Neural crest cell (in vitro differentiated cells): ENCODE measurements at regions not wholly inside any gene's neighbourhood (a gene's known extent, or its start where the extent isn't known, plus 50 kb on each side); places are given as distances from the start of the nearest gene placed in this dataset.
A peak's percentile ranks its signal among the peaks of the same experiment; 100 is the strongest.

Experiments used
- DNase-seq: peaks from one replicate; pipeline ENCODE4 v3.0.0; 2021; ENCODE audit warnings: low read depth, mixed read lengths, low spot score
- H3K27ac Mint-ChIP-seq: one replicate; pipeline ENCODE4 v1.8.0; 2021; ENCODE audit warnings: mild to moderate bottlenecking, mixed read lengths; ENCODE audit not compliant: unreplicated experiment
- H3K27me3 Mint-ChIP-seq: 2 replicates; pipeline ENCODE4 v1.8.0; 2021; ENCODE audit warnings: low read depth, mild to moderate bottlenecking, mixed read lengths
- H3K36me3 Mint-ChIP-seq: 2 replicates; pipeline ENCODE4 v1.8.0; 2021; ENCODE audit warnings: low read depth, mild to moderate bottlenecking, mixed read lengths
- H3K4me1 Mint-ChIP-seq: 2 replicates; pipeline ENCODE4 v1.8.0; 2021; ENCODE audit warnings: mixed read lengths
- H3K4me3 Mint-ChIP-seq: one replicate; pipeline ENCODE4 v1.8.0; 2021; ENCODE audit warnings: mild to moderate bottlenecking, mixed read lengths
- H3K9me3 Mint-ChIP-seq: 2 replicates; pipeline ENCODE4 v1.8.0; 2021; ENCODE audit warnings: mixed read lengths
- CTCF ChIP-seq: fragments of 200-600 bp; sonication (generic); conservative IDR thresholded peaks from 2 replicates; pipeline ENCODE4 v1.5.0; 2021; ENCODE audit warnings: antibody characterized with exemption, mild to moderate bottlenecking

- DNase-seq: no peak
- H3K27me3 Mint-ChIP-seq: peaks cover 2% of the 10 kb centered on the region
These were observed 1325.8 kb upstream of the PRMT6 start for GRCh38 chr1:105730701-105731100.

GRCh38 chr1:105736349-105736748, 1320.1 kb upstream of the PRMT6 start:
- no peak for TF ChIP-seq CTCF
- Mint-ChIP-seq H3K36me3 (no peaks in the 10 kb centered on the region), H3K9me3 (peaks cover 3% of the 10 kb centered on the region), H3K4me1 (no peaks in the 10 kb centered on the region), H3K27me3 (no peaks in the 10 kb centered on the region), H3K4me3 (no peak overlapping the region), H3K27ac (no peak overlapping the region)
- DNase-seq: no peak

More at GRCh38 chr1:105730701-105731100, 1325.8 kb upstream of the PRMT6 start:
- Mint-ChIP-seq H3K36me3 (no peaks in the 10 kb centered on the region), H3K27ac (no peak overlapping the region), H3K4me1 (no peaks in the 10 kb centered on the region), H3K9me3 (no peaks in the 10 kb centered on the region), H3K4me3 (no peak overlapping the region)
- no peak for TF ChIP-seq CTCF

- no peak overlapping the region for H3K27ac Mint-ChIP-seq
- no peaks in the 10 kb centered on the region for H3K36me3 Mint-ChIP-seq
- H3K4me3 Mint-ChIP-seq: no peak overlapping the region
- H3K27me3 Mint-ChIP-seq: no peaks in the 10 kb centered on the region
- no peak for TF ChIP-seq CTCF
- H3K4me1 Mint-ChIP-seq: no peaks in the 10 kb centered on the region
- H3K9me3 Mint-ChIP-seq: no peaks in the 10 kb centered on the region
- no peak for DNase-seq
These were observed 1276.7 kb upstream of the PRMT6 start for GRCh38 chr1:105779727-105780126.

GRCh38 chr1:105785021-105785420, 1271.5 kb upstream of the PRMT6 start:
- no peaks in the 10 kb centered on the region for H3K9me3 Mint-ChIP-seq
- H3K4me1 Mint-ChIP-seq: no peaks in the 10 kb centered on the region
- no peaks in the 10 kb centered on the region for H3K36me3 Mint-ChIP-seq
- H3K27me3 Mint-ChIP-seq: no peaks in the 10 kb centered on the region
- no peak overlapping the region for H3K27ac Mint-ChIP-seq
- no peak for TF ChIP-seq CTCF
- DNase-seq: no peak
- no peak overlapping the region for H3K4me3 Mint-ChIP-seq

GRCh38 chr1:105793536-105794146, 1262.8 kb upstream of the PRMT6 start:
- Mint-ChIP-seq H3K4me3 (no peak overlapping the region), H3K4me1 (no peaks in the 10 kb centered on the region), H3K9me3 (no peaks in the 10 kb centered on the region), H3K27me3 (peaks cover 16% of the 10 kb centered on the region), H3K27ac (no peak overlapping the region), H3K36me3 (no peaks in the 10 kb centered on the region)
- DNase-seq: peak; percentile 61
- TF ChIP-seq CTCF: peak; percentile 84
